H1 (cell line): ENCODE measurements at regions not wholly inside any gene's neighbourhood (a gene's known extent, or its start where the extent isn't known, plus 50 kb on each side); places are given as distances from the start of the nearest gene placed in this dataset.

Experiments
- MAFK ChIP-seq: IDR thresholded peaks from 2 replicates; pipeline ENCODE4 v1.6.1; 2012; ENCODE audit warnings: low read depth, mild to moderate bottlenecking, improper control_type of control experiment, low read length
- PHF8 ChIP-seq: fragments of 200-600 bp; sonication (generic); conservative IDR thresholded peaks from 2 replicates; pipeline ENCODE4 v1.7.1; 2012; ENCODE audit warnings: low read depth, mild to moderate bottlenecking, inconsistent platforms, low read length, moderate library complexity
- RXRA ChIP-seq: IDR thresholded peaks from 2 replicates; pipeline ENCODE4 v1.6.1; 2011; ENCODE audit warnings: low read depth, mild to moderate bottlenecking, low read length, moderate library complexity; ENCODE audit not compliant: insufficient read depth
- TAF1 ChIP-seq: IDR thresholded peaks from 2 replicates; pipeline ENCODE4 v1.6.1; 2011; ENCODE audit warnings: mild to moderate bottlenecking, low read depth, low read length
- YY1 ChIP-seq: IDR thresholded peaks from 2 replicates; pipeline ENCODE4 v1.6.1; 2011; ENCODE audit warnings: low read depth, mild to moderate bottlenecking, low read length
- ZNF274 ChIP-seq: IDR thresholded peaks from 2 replicates; pipeline ENCODE4 v1.7.0; 2012; ENCODE audit warnings: low read length, borderline replicate concordance; ENCODE audit errors: extremely low read depth

GRCh38 chr17:72578817-72579470 is 458.1 kb downstream of the SOX9 start (continued):
- no peak for TF ChIP-seq PHF8
- no peak for TF ChIP-seq TAF1
- TF ChIP-seq ZNF274: no peak
- TF ChIP-seq MAFK: no peak
- TF ChIP-seq YY1: no peak
- no peak for TF ChIP-seq RXRA
